AG04449 (cell line): ENCODE measurements at regions not wholly inside any gene's neighbourhood (a gene's known extent, or its start where the extent isn't known, plus 50 kb on each side); places are given as distances from the start of the nearest gene placed in this dataset.

Experiments
- CTCF ChIA-PET: fragments of 350-600 bp; formaldehyde crosslinking; extraction: SDS; loops from one replicate; lab custom pipeline; 2021; ENCODE audit warnings: antibody characterized with exemption; lab: Yijun Ruan, JAX
- POLR2A ChIA-PET: fragments of 400-600, 350-600 bp; formaldehyde crosslinking; extraction: SDS; loops from one replicate; lab custom pipeline; 2020; ENCODE audit warnings: antibody characterized with exemption, inconsistent platforms; lab: Yijun Ruan, JAX
- DNase-seq: peaks from one replicate; pipeline ENCODE4 v3.0.0-alpha.2; 2010; ENCODE audit warnings: low read depth, low spot score
- H3K4me3 ChIP-seq: 2 replicates; pipeline ENCODE4 v1.5.1; 2011; ENCODE audit warnings: low read depth, mild to moderate bottlenecking, control low read depth, low read length
- CTCF ChIP-seq: IDR thresholded peaks from one replicate; pipeline ENCODE4 v1.5.1; 2011; ENCODE audit warnings: mild to moderate bottlenecking, moderate library complexity, low read length, control low read depth, inconsistent platforms; ENCODE audit not compliant: insufficient read depth; ENCODE audit errors: missing control alignments

- H3K4me3 ChIP-seq: no peak overlapping the region
- ChIA-PET CTCF (interaction anchor here (0.7 to 1.2 kb wide), 3 partner anchors 10 to 392 kb away, joined by 3 read pairs; no protein-coding TSS in a partner anchor), POLR2A (no interaction called here)
- no peak for TF ChIP-seq CTCF
- DNase-seq: no peak
Observed at GRCh38 chr12:89936631-89937030, 228.0 kb upstream of the ATP2B1 start.

- H3K4me3 ChIP-seq: no peak overlapping the region
- POLR2A ChIA-PET: no interaction called here
- TF ChIP-seq CTCF: no peak
- CTCF ChIA-PET: interaction anchor here (1.2 kb wide), 1 partner anchor 11 kb away, joined by 3 read pairs; no protein-coding TSS in a partner anchor
- no peak for DNase-seq
Observed at GRCh38 chr12:89935850-89936249, 227.2 kb upstream of the ATP2B1 start.

GRCh38 chr12:89933911-89934310, 225.3 kb upstream of the ATP2B1 start:
- ChIA-PET CTCF (interaction anchor here (1.0 kb wide), 1 partner anchor 232 kb away, joined by 3 read pairs; no protein-coding TSS in a partner anchor), POLR2A (no interaction called here)
- no peak for DNase-seq
- H3K4me3 ChIP-seq: no peak overlapping the region
- no peak for TF ChIP-seq CTCF

DNA sequence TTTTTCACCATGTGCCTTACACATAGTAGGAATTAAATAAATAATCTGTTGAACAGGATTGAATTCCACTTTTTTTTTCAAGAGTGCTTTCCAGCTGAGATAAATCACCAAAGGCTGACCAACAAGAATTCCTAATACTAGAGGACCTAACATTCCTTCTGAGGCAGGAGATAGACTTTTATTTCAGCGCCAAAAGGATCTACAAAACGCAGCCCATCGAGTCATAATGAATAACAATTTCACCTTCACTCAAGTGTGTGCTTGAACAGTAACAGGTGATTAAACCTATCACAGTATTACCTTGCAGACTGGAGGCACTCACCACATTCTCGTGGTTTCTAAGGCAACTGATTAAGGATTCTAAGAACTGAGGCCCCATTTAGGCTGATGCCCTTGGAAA, 224.3 kb upstream of the ATP2B1 start:
- ChIA-PET POLR2A (no interaction called here), CTCF (interaction anchor here (1.0 kb wide), 1 partner anchor 231 kb away, joined by 3 read pairs; no protein-coding TSS in a partner anchor)
- no peak overlapping the region for H3K4me3 ChIP-seq
- TF ChIP-seq CTCF: no peak
- no peak for DNase-seq

DNA sequence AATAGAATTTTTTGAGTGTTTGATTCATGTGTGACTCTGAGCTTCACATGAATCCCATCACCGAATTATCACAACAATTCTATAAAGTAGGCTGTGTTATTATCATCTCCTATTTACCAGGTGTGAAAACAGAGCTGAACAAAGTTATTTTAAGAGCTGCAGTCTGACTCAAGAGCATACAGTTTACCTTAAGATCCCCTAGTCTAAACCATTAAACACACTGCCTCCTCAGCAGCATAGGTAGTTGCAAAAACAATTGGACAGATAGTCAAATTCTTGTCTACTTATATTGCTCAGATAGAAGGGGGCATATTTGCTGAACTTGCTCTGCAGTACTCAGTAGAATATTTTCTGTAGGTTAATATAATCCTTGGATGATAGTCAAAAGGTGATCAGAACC, 219.8 kb upstream of the ATP2B1 start:
- ChIA-PET CTCF (no interaction called here), POLR2A (no interaction called here)
- H3K4me3 ChIP-seq: no peak overlapping the region
- no peak for TF ChIP-seq CTCF
- no peak for DNase-seq

GRCh38 chr12:89927226-89927698, 218.6 kb upstream of the ATP2B1 start:
- TF ChIP-seq CTCF: no peak
- no peak for DNase-seq
- ChIA-PET CTCF (no interaction called here), POLR2A (no interaction called here)
- no peak overlapping the region for H3K4me3 ChIP-seq
